SKM-1 treated with dmso at 0.1 percent for 144 hours (cell line): ENCODE measurements at regions not wholly inside any gene's neighbourhood (a gene's known extent, or its start where the extent isn't known, plus 50 kb on each side); places are given as distances from the start of the nearest gene placed in this dataset.
"Not testable (repeated sequence)": the region's sequence is repeated elsewhere in the genome, so short reads cannot be mapped to it uniquely, and the experiment has no call there.

ENCODE experiments used
- DNase-seq: peaks from one replicate; lab custom pipeline; 2025; ENCODE audit not compliant: unreplicated experiment; lab: John Stamatoyannopoulos, UW

GRCh38 chr14:99023371-99023770, 248.6 kb downstream of the BCL11B start:
- no peak for DNase-seq

- DNase-seq: no peak
Observed at GRCh38 chr14:99024926-99025325, 247.1 kb downstream of the BCL11B start.

- DNase-seq: no peak
Observed at GRCh38 chr14:99025418-99025817, 246.6 kb downstream of the BCL11B start.

- no peak for DNase-seq
Observed at GRCh38 chr14:99026471-99026870, 245.5 kb downstream of the BCL11B start.

- DNase-seq: no peak
Observed at GRCh38 chr14:99028041-99028440, 244.0 kb downstream of the BCL11B start.

GRCh38 chr14:99028521-99028920, 243.5 kb downstream of the BCL11B start:
- no peak for DNase-seq

GRCh38 chr14:99029145-99029915, 242.7 kb downstream of the BCL11B start:
- no peak for DNase-seq

GRCh38 chr14:99029916-99030305, 242.1 kb downstream of the BCL11B start:
- no peak for DNase-seq

- DNase-seq: no peak
Observed at GRCh38 chr14:99030454-99030853, 241.5 kb downstream of the BCL11B start.

- DNase-seq: no peak
Observed at GRCh38 chr14:99032759-99033158, 239.2 kb downstream of the BCL11B start.

GRCh38 chr14:99033951-99034350, 238.0 kb downstream of the BCL11B start:
- DNase-seq: no peak

- no peak for DNase-seq
Observed at GRCh38 chr14:99034711-99035171, 237.3 kb downstream of the BCL11B start.

GRCh38 chr14:99035268-99035667, 236.7 kb downstream of the BCL11B start:
- DNase-seq: peak; percentile 12

- DNase-seq: no peak
Observed at GRCh38 chr14:99035712-99036610, 236.0 kb downstream of the BCL11B start.

GRCh38 chr14:99036611-99037293, 235.2 kb downstream of the BCL11B start:
- peak; percentile 55 for DNase-seq

GRCh38 chr14:99037326-99037725, 234.7 kb downstream of the BCL11B start:
- DNase-seq: not testable (repeated sequence)

- no peak for DNase-seq
Observed at GRCh38 chr14:99037777-99038430, 234.1 kb downstream of the BCL11B start.

GRCh38 chr14:99038431-99038820, 233.6 kb downstream of the BCL11B start:
- DNase-seq: no peak

GRCh38 chr14:99039331-99040041, 232.5 kb downstream of the BCL11B start:
- no peak for DNase-seq

- no peak for DNase-seq
Observed at GRCh38 chr14:99040052-99040451, 231.9 kb downstream of the BCL11B start.
